Mesenchymal stem cell (in vitro differentiated cells and primary cell): ENCODE measurements at regions not wholly inside any gene's neighbourhood (a gene's known extent, or its start where the extent isn't known, plus 50 kb on each side); places are given as distances from the start of the nearest gene placed in this dataset.
A peak's percentile ranks its signal among the peaks of the same experiment; 100 is the strongest.

Experiments
- DNase-seq: peaks from one replicate; pipeline ENCODE4 v3.0.0-alpha.2; 2013
- H2AFZ ChIP-seq: one replicate; pipeline ENCODE4 v1.6.1; 2013; ENCODE audit warnings: low read depth, mild to moderate bottlenecking, control low read depth, inconsistent platforms, low read length, moderate library complexity
- H2AK5ac ChIP-seq: 2 replicates; pipeline ENCODE4 v1.6.1; 2013; ENCODE audit warnings: low read length, moderate library complexity, mild to moderate bottlenecking, inconsistent platforms; ENCODE audit not compliant: severe bottlenecking
- H2BK120ac ChIP-seq: one replicate; pipeline ENCODE4 v1.6.1; 2013; ENCODE audit warnings: low read depth, mild to moderate bottlenecking, inconsistent platforms, low read length, moderate library complexity
- H2BK12ac ChIP-seq, 2 experiments: one replicate each; pipeline ENCODE4 v1.6.1; 2013; ENCODE audit warnings: inconsistent platforms in 2 of 2, low read length in 2 of 2, mild to moderate bottlenecking in 2 of 2, moderate library complexity in 2 of 2, control low read depth in 1 of 2
- H2BK15ac ChIP-seq: one replicate; pipeline ENCODE4 v1.6.1; 2013; ENCODE audit warnings: mild to moderate bottlenecking, low read depth, inconsistent platforms; ENCODE audit not compliant: poor library complexity, severe bottlenecking
- H2BK5ac ChIP-seq: 2 replicates; pipeline ENCODE4 v1.6.1; 2013; ENCODE audit warnings: low read depth, mild to moderate bottlenecking, low read length, control low read depth, inconsistent platforms; ENCODE audit not compliant: poor library complexity, severe bottlenecking
- H3K14ac ChIP-seq, 2 experiments: one replicate each; pipeline ENCODE4 v1.6.1; 2013; ENCODE audit warnings: inconsistent platforms in 2 of 2, low read length in 2 of 2, control low read depth in 1 of 2, mild to moderate bottlenecking in 1 of 2, moderate library complexity in 1 of 2
- H3K18ac ChIP-seq, 2 experiments: one replicate each; pipeline ENCODE4 v1.6.1; 2013; ENCODE audit warnings: inconsistent platforms in 2 of 2, low read length in 2 of 2, control low read depth in 1 of 2, low read depth in 1 of 2, mild to moderate bottlenecking in 1 of 2
- H3K23ac ChIP-seq, 2 experiments: one replicate each; pipeline ENCODE4 v1.6.1; 2013; ENCODE audit warnings: inconsistent platforms in 2 of 2, low read length in 2 of 2, mild to moderate bottlenecking in 2 of 2, moderate library complexity in 2 of 2, control low read depth in 1 of 2
- H3K27ac ChIP-seq: 2 replicates; pipeline ENCODE4 v1.5.1; 2013; ENCODE audit warnings: mild to moderate bottlenecking, moderate library complexity, low read length, control low read depth, inconsistent platforms; ENCODE audit not compliant: poor library complexity, severe bottlenecking
- H3K27me3 ChIP-seq, 2 experiments: 2 replicates each; pipeline versions ENCODE4 v1.6.1 to v1.7.0; 2013; ENCODE audit warnings: low read length in 2 of 2, mild to moderate bottlenecking in 2 of 2, moderate library complexity in 2 of 2, control low read depth in 1 of 2, inconsistent platforms in 1 of 2; ENCODE audit not compliant: control insufficient read depth in 1 of 2, insufficient read depth in 1 of 2
- H3K36me3 ChIP-seq, 2 experiments: 2 replicates each; pipeline versions ENCODE4 v1.6.1 to v1.7.0; 2013; ENCODE audit warnings: low read length in 2 of 2, control low read depth in 1 of 2, inconsistent platforms in 1 of 2, low read depth in 1 of 2, mild to moderate bottlenecking in 1 of 2; ENCODE audit not compliant: insufficient read depth in 2 of 2, control insufficient read depth in 1 of 2
- H3K4ac ChIP-seq, 2 experiments: one replicate each; pipeline ENCODE4 v1.6.1; 2013; ENCODE audit warnings: inconsistent platforms in 2 of 2, low read length in 2 of 2, mild to moderate bottlenecking in 2 of 2, moderate library complexity in 2 of 2, control low read depth in 1 of 2, low read depth in 1 of 2
- H3K4me1 ChIP-seq: 2 replicates; pipeline ENCODE4 v1.6.1; 2013; ENCODE audit warnings: low read depth, low read length, control low read depth; ENCODE audit not compliant: control insufficient read depth, insufficient read depth
- H3K4me2 ChIP-seq: 2 replicates; pipeline ENCODE4 v1.6.1; 2013; ENCODE audit warnings: low read length, mild to moderate bottlenecking, inconsistent platforms; ENCODE audit not compliant: poor library complexity, severe bottlenecking
- H3K4me3 ChIP-seq, 2 experiments: 2 replicates each; pipeline versions ENCODE4 v1.5.1 to v1.7.0; 2013; ENCODE audit warnings: low read length in 2 of 2, mild to moderate bottlenecking in 2 of 2, control low read depth in 1 of 2, low read depth in 1 of 2; ENCODE audit not compliant: insufficient read depth in 1 of 2
- H3K79me1 ChIP-seq: replicated peaks from 2 replicates; pipeline ENCODE4 v1.6.1; 2013; ENCODE audit warnings: mild to moderate bottlenecking, control low read depth, low read length, inconsistent platforms; ENCODE audit not compliant: poor library complexity, severe bottlenecking
- H3K9ac ChIP-seq: 2 replicates; pipeline ENCODE4 v1.7.0; 2013; ENCODE audit warnings: mild to moderate bottlenecking, low read length, moderate library complexity
- H3K9me3 ChIP-seq: 2 replicates; pipeline ENCODE4 v1.7.0; 2013; ENCODE audit warnings: mild to moderate bottlenecking, low read length; ENCODE audit not compliant: control insufficient read depth
- H4K8ac ChIP-seq: one replicate; pipeline ENCODE4 v1.6.1; 2013; ENCODE audit warnings: inconsistent platforms, mild to moderate bottlenecking, low read length, moderate library complexity
- H4K91ac ChIP-seq: one replicate; pipeline ENCODE4 v1.6.1; 2013; ENCODE audit warnings: mild to moderate bottlenecking, low read length, inconsistent platforms
- WGBS: methylation state at CpG from one replicate; pipeline ENCODE4 v1.1.7; 2013; ENCODE audit warnings: mixed read lengths; 5-methylcytosine and 5-hydroxymethylcytosine counted together

DNA sequence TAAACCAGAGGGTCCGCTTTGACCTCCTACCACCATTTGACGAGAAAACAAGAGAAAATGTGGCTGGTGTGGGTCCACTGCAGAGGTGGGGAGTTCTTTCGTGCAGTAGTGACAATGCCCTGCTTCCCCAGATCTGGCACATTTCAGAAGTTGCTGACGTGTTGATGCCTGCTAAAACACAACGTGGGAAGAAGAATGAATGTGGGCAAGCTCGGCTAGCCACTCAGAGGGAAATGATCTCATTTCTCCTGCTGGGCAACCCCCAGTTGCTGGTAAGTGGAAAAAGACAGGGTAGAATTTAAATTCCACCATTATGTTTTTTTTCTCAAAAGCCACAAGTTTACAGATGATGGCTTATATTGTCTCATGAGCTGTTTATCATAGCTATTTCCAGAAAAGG lies 77.9 kb downstream of the LUZP4 start:
- Histone ChIP-seq H3K79me1 (no peaks in the 10 kb centered on the region), H3K4me1 (peaks cover 4% of the 10 kb centered on the region), H2BK5ac (no peak overlapping the region), H2BK15ac (peak overlapping the region; percentile 28), H3K9ac (no peak overlapping the region), H4K8ac (peak overlapping the region; percentile 37), H3K18ac (peak overlapping the region; percentile 21 to 66), H3K14ac (no peak overlapping the region), H3K27me3 (peaks cover 0 to 34% of the 10 kb centered on the region in 2 experiments), H3K4me3 (no peak overlapping the region), H3K23ac (no peak overlapping the region), H3K4ac (peak overlapping the region in 1 of 2 experiments; percentile 41), H2BK12ac (peak overlapping the region in 1 of 2 experiments; percentile 63), H3K4me2 (no peak overlapping the region), H2AK5ac (no peak overlapping the region), H3K27ac (peak overlapping the region; percentile 85), H4K91ac (no peak overlapping the region), H3K9me3 (no peaks in the 10 kb centered on the region), H2AFZ (no peak overlapping the region), H3K36me3 (no peaks in the 10 kb centered on the region), H2BK120ac (no peak overlapping the region)
- WGBS, result 45% methylated on average over 6 of the region's 6 CpGs
- DNase-seq, result peak; percentile 80

DNA sequence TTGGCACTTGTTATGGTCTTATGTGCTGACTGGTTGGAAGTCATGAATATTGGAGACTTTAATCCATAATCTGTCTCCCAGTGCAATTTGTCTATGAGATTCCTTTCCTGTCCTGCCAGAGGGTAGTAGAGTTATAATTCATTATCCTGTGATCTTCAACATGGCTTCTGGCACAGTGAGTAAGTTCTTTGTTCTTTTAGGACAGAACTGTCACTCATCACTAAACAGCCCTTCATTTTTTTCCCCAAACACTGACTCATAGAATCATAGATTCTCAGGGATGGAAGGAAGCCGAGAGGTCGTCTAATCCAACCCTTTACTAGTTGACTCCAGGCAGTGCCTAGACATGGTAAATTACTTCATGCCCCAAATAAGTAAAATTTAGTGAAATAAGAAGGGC lies 78.4 kb downstream of the LUZP4 start:
- H3K4me1 ChIP-seq, result peaks cover 4% of the 10 kb centered on the region
- no peak overlapping the region for H3K4ac ChIP-seq
- no peak overlapping the region for H4K8ac ChIP-seq
- H3K18ac ChIP-seq, result no peak overlapping the region
- H3K4me2 ChIP-seq, result no peak overlapping the region
- peak overlapping the region; percentile 85 for H3K27ac ChIP-seq
- H2AK5ac ChIP-seq, result no peak overlapping the region
- H3K9ac ChIP-seq, result no peak overlapping the region
- H3K23ac ChIP-seq, result no peak overlapping the region
- H4K91ac ChIP-seq, result no peak overlapping the region
- H3K79me1 ChIP-seq, result no peaks in the 10 kb centered on the region
- H2AFZ ChIP-seq, result no peak overlapping the region
- no peaks in the 10 kb centered on the region for H3K36me3 ChIP-seq
- H3K14ac ChIP-seq, result no peak overlapping the region
- no peak overlapping the region for H2BK12ac ChIP-seq
- H2BK120ac ChIP-seq, result no peak overlapping the region
- peak; percentile 34 for DNase-seq
- peaks cover 0 to 36% of the 10 kb centered on the region in 2 experiments for H3K27me3 ChIP-seq
- H3K9me3 ChIP-seq, result no peaks in the 10 kb centered on the region
- no peak overlapping the region for H3K4me3 ChIP-seq
- no peak overlapping the region for H2BK15ac ChIP-seq
- 33% methylated on average over 2 of the region's 2 CpGs for WGBS
- H2BK5ac ChIP-seq, result peak overlapping the region; percentile 19

DNA sequence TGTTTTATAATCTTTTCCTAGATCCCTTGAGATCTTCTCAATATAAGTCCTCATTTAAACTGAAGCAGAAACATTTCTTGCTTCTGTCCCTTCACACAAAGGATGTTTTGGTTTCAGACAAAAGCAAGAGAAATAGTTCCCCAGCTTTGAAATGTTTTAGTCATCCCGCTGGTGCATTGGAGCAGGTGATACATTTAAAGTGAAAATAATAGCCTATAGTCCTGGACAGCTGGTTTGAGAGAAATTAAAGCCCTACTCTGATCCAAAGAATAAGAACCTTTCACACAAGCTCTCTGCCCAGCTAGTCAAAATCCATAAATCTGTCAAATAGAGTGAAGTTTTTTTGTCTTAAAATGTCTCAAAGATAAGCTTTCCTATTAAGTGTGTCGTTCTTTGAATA lies 79.4 kb downstream of the LUZP4 start:
- H3K79me1 ChIP-seq, result no peaks in the 10 kb centered on the region
- H2BK12ac ChIP-seq, result no peak overlapping the region
- no peak overlapping the region for H4K91ac ChIP-seq
- H2AK5ac ChIP-seq, result no peak overlapping the region
- H3K4ac ChIP-seq, result no peak overlapping the region
- H3K4me3 ChIP-seq, result no peak overlapping the region
- H3K36me3 ChIP-seq, result no peaks in the 10 kb centered on the region
- DNase-seq, result no peak
- no CpG with 5 or more reads among the region's 2 CpGs for WGBS
- H2BK15ac ChIP-seq, result no peak overlapping the region
- H3K4me1 ChIP-seq, result peaks cover 4% of the 10 kb centered on the region
- H3K14ac ChIP-seq, result no peak overlapping the region
- H2BK120ac ChIP-seq, result no peak overlapping the region
- H3K27ac ChIP-seq, result no peak overlapping the region
- H3K9me3 ChIP-seq, result no peaks in the 10 kb centered on the region
- no peak overlapping the region for H3K18ac ChIP-seq
- no peak overlapping the region for H3K4me2 ChIP-seq
- H4K8ac ChIP-seq, result no peak overlapping the region
- peaks cover 0 to 34% of the 10 kb centered on the region in 2 experiments for H3K27me3 ChIP-seq
- H2BK5ac ChIP-seq, result no peak overlapping the region
- H2AFZ ChIP-seq, result no peak overlapping the region
- no peak overlapping the region for H3K9ac ChIP-seq
- no peak overlapping the region for H3K23ac ChIP-seq

DNA sequence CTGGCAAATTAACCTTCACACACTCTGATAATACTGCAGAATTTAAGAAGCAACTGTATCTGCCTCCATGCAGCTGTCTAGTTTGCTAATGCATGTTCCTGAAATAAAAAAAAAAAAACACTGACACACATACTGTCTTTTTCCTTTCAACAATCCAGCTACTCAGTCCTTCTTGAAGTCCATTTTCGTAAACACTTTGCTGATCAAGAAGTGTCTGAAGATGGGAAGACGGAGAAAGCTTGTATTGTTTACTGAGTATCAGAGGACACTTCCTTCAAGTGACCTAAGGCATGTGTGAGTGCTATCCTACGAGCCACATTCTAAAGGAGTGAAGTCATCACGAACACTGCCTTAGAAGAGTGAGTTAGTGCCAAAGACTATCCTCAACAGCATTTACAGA lies 82.6 kb downstream of the LUZP4 start:
- peak; percentile 84 for DNase-seq
- no peak overlapping the region for H2BK5ac ChIP-seq
- no peak overlapping the region for H2BK15ac ChIP-seq
- peaks cover 3% of the 10 kb centered on the region for H3K9me3 ChIP-seq
- no peak overlapping the region for H2AK5ac ChIP-seq
- H3K4ac ChIP-seq, result no peak overlapping the region
- peak overlapping the region; percentile 79 for H3K27ac ChIP-seq
- no peak overlapping the region for H4K91ac ChIP-seq
- H3K18ac ChIP-seq, result no peak overlapping the region
- H3K23ac ChIP-seq, result no peak overlapping the region
- H2AFZ ChIP-seq, result no peak overlapping the region
- H3K27me3 ChIP-seq, result peaks cover 0 to 17% of the 10 kb centered on the region in 2 experiments
- no peak overlapping the region for H2BK120ac ChIP-seq
- H2BK12ac ChIP-seq, result no peak overlapping the region
- H3K9ac ChIP-seq, result peak overlapping the region; percentile 44
- no peak overlapping the region for H3K14ac ChIP-seq
- H3K4me3 ChIP-seq, result no peak overlapping the region
- H3K79me1 ChIP-seq, result no peaks in the 10 kb centered on the region
- H3K4me1 ChIP-seq, result peaks cover 3% of the 10 kb centered on the region
- 0% methylated on average over 2 of the region's 4 CpGs for WGBS
- H3K36me3 ChIP-seq, result no peaks in the 10 kb centered on the region
- H3K4me2 ChIP-seq, result no peak overlapping the region
- no peak overlapping the region for H4K8ac ChIP-seq
